Dermis microvascular lymphatic vessel endothelial cell (primary cell): ENCODE measurements at regions not wholly inside any gene's neighbourhood (a gene's known extent, or its start where the extent isn't known, plus 50 kb on each side); places are given as distances from the start of the nearest gene placed in this dataset.
A peak's percentile ranks its signal among the peaks of the same experiment; 100 is the strongest.

ENCODE experiments used
- DNase-seq, 2 donors: peaks; one replicate each; pipeline versions ENCODE4 v3.0.0 to v3.0.0-alpha.2; 2010; ENCODE audit warnings: low read depth in 2 of 2

DNA sequence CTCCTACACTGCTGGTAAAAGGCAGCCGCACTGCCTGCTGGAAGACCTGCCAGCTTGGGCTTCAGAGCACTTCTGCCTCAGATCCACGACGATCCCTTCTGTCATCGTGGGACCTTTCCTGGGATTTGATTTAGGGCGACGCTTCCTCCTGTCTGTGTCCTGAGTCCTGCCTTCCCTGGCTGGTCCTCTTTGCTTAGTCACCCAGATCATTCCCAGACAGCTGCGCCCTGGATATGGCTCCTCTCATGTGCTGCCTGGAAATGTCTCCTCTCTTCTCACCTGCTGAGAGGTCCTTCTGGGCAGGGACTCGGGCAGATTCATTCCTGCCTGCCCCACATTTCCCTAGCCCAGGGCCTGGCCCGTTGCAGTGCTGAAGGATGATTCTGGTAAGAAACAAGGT is 72.4 kb upstream of the POU3F1 start:
- DNase-seq, result no peak

DNA sequence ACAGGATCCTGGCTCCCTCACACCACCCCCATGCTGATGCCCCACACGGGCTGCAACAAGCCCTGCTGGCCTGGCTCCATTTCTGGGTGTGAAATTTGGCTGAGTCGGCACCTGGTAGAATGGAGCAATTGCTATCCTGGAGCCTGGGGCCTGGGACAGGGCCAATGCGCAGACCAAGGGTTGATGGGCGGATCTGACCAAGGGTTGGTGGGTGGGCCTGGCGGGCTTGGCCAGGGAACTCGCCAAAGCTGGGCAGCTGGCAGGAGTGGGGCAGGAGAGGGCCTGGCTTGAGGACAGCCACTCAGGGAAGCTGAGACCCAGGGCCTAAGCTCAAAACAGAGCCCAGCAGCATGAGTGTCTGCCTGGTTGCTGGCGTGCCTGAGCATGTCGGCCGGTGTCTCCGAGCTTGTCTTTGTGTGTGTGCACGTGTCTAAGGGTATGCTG is 70.9 kb upstream of the POU3F1 start:
- no peak for DNase-seq

DNA sequence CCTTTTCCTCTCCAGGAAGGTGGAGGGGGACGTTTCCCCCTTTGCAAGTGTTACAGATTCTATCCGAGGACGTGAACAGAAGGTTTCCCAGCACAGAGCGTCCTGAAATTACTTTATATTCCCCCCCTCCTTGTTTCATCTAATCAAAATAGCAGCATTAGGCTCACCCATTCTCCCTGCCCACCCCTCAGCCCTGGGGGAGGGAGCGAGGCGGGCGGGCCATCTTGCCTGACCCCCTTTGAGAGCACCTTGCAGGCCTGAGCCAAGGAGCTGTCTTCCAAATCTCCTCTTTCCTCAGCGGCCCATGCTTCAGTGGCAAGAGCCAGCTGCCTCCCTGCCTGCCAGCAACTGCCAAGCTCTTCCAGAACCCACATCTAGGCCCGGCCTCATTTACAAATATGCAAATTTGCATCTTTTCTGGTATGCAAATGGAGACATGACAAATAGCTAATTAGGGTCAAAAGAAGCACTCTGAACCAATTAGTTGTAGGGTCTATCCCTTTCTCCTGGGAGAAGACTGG is 69.1 kb upstream of the POU3F1 start:
- no peak for DNase-seq

DNA sequence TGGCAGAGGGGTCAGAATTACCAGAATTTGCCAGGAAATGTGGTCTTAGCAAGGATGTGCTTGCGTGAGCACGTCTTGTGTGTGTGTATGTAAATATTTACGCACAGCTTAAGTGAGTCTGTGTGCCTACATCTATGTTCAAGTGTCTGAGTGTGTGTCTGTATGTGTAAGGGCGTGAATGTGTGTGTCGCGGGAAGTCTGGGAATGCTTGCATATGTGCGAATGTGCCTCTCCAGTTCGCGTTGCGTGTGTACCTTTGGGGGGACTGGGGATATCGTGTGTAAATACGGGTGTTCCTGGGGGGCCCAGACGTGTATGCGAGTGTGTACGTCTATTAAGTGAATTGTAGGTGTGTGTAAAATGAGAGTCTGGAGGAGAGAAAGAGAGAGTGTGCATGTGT is 68.6 kb upstream of the POU3F1 start:
- no peak for DNase-seq

DNA sequence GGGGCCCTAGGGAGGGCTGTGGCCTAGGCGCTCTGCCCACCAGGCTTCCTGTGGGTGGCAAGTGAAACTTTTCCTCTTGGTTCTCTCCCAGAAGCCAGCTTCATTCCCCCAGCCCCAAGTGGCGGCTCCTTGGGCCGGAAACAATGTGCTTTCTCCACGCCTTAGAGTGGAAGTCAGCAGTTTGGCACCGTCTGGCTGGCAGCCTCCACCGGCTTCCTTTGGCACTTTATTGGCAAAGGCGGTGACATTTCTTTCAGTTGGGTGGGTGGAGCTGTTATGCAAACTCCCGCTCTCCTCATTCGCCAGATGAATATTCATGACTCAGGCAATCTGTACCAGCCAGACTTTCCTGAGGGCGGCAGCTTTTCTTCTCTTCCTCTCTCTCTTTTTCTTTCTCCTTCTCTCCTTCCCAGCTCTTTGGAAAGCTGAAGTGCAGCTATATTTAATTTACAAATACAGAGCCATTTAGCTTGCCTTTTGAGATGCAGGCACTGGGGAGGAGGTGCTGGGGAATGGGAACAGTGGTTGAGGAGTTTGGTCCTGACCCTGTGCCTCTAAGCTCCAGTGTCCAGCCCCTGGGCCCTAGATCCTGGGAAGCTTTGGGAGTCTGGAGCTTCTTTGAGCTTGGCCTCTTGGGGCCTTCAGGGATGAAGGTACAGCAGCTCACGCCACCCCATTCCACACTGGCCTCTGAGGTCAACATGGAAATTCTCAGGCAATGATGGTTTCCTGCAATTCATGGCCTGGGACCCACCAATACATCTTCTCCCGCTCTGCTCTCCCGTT is 67.8 kb upstream of the POU3F1 start:
- DNase-seq, result peak in 1 of 2 donors; percentile 31

DNA sequence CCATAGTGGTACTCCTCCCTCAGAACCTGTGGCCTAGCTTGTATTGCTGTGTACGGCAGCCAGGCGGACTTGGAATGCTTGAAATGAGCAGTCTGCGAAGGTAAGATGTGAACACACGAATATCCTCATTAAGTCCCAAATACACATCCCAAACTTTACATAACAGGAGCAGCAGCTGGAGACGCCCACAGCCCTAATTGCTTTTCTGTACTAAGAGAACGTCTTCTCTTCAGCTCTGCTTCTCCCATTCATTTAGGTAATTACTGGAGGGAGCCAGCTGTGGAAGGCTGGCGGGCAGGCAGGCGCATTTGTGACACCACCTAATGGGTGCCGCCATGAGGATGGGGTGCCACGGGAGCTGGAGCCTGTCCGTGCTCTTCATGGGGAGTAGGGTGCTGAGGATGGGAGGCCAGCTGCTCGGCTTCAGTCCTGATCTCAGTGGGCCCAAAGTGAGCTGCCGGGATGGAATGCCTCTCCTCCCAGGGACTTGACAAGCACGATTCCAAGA is 66.6 kb upstream of the POU3F1 start:
- DNase-seq, result no peak

DNA sequence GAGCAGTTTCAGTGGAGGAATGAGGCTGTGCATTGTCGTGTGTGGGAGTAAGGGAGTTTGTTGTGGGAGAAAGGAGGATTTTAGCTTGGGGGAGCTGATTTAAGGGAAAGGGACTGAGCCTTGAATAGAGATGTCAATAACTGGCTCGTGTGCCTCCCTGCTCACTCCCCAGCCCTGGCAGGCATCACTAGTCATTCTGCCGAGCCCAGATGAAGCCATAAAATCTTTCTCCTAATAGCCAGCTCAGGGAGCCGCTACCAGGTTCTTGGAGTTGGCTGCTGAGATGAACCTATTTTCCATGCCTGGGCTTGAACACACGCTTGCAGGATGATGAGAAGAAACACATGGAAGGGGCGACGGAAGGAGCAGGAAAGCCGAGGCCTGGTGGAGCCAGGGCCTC is 65.0 kb upstream of the POU3F1 start:
- no peak for DNase-seq

DNA sequence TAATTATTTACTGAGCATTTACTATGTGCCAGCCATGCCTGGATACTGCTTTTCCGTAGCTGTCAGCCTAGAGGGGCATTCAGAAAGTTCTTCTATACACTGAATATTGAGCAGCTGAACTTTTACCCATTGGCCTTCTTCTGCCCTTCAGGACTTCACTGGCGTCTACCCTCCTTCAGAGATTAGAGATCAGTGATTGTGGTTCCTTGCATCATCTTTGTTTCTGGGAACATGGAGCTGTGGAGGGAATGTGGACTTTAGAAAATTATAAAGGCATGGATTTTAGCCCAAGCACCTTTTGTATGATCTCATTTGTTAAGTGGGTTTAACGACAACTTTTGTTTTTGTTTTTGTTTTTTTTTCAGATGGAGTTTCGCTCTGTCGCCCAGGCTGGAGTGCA is 58.7 kb upstream of the POU3F1 start:
- no peak for DNase-seq

DNA sequence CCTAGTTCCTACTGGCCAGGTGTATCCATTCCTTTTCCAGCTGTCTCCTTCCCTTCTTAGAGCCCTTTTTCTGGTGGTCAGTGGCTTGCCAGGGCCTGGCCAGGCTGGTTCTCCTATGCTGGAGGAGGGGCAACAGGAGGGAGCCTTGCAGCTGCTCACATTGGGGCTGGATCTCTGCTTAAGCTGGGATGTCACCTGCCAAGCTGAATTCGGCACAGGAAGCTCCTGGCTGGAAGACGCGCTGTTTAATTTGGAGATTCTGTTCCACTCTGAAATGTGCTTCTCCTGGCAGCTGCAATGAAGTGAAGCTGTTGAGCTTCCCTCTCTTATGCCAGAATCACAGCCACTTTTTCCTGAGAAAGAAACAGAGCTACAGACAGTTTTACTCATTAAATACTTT is 56.0 kb upstream of the POU3F1 start:
- no peak for DNase-seq

DNA sequence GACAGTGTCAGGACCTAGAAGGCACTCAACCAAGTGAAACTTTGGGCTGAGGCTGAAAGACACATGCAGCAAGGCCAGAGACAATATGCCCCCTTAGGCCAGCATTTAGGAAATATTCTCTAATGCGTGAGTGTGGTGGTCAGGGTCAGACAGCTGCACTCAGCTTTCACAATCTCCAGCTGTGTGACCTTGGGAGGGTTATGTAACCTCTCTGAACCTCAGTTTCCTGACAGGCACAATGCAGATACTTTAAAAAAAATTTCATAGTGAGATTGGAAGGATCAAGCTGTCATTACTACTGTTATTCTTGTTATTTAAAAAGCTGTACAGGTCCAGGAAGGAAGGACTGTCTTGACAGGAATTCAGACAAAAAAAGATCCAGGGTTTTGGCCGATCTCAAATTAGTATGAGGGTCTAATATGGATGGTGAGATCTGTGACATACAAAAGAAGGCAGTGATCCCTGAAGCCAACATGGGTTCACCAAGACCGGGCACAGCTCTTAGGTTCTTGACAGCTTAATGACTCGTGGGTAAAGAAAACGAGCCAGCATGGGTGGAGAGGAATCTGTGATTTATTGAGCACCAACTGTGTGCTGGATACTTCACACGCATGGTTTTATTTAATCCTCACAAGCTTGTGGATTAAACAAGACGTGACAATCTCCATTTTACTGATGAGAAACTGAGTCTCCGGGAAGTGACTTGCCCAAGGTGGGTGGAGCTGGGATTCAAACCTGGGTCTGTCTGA is 54.6 kb upstream of the POU3F1 start:
- peak in 1 of 2 donors; percentile 27 for DNase-seq

DNA sequence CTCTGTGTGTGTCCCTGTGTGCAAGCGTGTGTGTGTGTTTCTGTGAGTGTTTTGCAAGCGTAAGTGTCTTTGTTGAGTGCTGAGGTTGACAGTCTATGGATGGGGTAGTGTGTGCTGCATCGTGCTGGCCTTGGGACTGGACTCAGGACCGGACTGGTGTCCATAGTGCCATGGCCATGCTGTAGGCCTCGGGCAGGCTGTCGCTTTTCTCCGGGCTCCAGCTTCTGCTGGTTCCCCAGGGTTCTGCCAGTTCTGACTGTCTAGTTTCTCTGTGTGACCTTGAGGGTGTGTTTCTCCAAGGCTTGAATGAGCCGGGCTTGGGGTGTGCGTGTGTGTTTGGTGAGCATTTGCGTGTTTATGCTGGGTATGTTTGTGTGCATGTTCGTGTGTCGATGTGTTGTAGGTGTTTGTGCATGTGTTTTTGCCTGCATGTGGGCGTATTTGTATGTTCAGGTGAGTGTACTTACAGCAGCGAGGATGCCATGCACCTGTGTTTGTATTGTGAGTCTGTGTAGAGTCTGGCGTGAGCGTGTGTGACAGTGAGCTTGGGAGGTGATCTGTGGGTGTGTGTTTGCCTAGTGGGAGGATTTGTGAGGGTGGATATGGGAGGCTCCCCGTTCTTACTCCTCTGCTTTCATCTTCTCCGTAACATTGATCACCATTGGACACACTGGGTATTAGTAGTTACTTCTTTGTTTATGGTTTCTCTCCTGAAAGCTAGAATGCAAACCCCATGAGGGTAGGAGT is 51.7 kb upstream of the POU3F1 start:
- no peak for DNase-seq

DNA sequence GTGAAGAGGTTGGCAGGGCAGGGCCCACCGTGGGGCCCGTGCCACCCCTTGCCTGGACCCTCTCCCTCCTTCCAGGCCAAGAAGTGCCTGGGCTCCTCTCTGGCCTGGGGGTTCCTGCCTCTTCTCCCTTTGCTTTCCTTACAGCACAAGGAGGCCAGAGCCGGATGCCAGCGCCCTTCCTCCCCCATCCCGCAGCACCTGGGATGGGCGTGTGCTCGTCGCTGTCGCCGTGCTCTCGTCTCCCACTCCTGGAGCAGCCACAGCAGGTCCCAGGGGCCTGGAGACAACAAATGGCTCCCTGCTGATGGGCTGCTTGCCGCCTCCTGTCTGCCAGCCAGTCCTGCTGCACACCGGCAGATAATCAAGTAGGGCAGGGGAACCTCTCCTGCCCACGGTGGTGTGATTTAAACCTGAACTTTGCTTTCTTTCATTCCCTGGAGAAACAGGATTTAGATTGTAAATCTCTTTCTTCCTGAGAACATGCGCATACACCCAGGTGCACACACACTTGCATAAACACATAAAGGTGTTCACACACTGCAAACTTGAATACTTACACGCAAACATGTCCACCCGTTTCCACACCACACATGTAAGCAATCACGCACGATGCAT is 50.8 kb upstream of the POU3F1 start:
- no peak for DNase-seq
